LNCAP (cell line): ENCODE measurements at regions not wholly inside any gene's neighbourhood (a gene's known extent, or its start where the extent isn't known, plus 50 kb on each side); places are given as distances from the start of the nearest gene placed in this dataset.

Experiments
- CTCF ChIP-seq: fragments of 450-650 bp; IDR thresholded peaks from 2 replicates; pipeline ENCODE4 v1.5.1; 2017; ENCODE audit warnings: mild to moderate bottlenecking

- no peak for TF ChIP-seq CTCF
Observed at GRCh38 chr11:8765294-8765693, 82.7 kb downstream of the RPL27A start.

DNA sequence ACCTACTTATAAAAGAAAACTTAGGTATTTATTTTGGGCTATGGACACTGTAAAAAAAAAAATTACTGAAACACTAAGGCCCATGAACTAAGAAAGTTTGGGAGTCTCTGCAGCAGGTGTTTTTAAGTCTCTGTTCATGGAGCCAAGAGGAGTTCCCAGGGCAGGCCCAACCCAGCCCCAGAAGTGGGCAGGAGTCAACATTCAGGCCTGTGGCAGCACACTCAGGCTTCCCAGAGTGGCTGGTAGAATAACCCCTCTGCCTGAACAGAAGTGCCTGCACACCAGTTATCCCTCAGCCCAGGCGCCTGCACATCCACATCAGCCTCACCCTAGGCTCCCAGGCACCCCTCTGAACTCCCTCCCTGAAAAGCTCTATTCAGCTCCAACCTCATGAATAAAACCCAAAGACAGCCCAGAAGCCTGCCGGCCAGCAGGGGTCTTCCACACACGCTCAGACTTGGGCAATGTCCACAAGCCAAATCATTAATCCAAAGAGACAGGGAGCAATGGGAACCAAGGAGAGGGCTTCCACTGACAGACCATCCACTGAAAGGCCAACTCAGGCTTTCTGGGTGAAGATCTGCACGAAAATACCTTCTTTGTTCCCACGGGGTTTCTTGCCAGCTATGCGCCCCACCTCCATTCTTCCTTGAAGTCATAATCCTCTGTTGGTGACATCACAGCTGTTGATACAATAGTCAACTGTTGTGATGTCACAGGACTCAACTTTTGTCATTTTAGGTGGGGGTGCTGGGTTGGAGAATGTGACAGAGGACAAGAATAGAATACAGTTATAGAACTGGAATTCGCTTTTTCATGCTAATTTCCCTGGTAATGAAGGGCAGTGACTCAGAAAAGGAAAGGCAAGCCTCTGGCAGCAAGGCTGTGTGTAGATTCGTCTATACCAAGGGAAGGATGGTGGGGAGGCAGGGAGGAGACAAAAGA is 83.7 kb downstream of the RPL27A start:
- TF ChIP-seq CTCF, result no peak

DNA sequence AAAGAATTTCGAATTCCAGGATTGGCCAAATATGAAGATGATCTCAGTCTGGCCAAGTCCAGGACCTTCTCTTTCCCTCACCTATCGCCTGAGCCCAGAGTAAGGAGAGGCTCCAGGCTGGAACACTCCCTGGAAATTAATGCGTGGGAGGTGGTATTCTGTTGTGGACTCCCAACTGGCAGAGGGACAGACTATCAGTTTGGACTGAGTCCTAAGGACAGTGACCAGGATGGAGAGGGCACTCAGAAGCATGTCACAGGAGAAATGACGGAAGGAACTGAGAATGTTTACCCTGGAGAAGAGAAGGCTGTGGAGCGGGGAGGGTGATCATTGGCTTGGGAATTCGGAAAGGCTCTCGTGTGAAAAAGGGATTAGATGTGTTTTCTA is 84.4 kb downstream of the RPL27A start:
- no peak for TF ChIP-seq CTCF

- no peak for TF ChIP-seq CTCF
Observed at GRCh38 chr11:8767466-8768142, 85.0 kb downstream of the RPL27A start.

GRCh38 chr11:8768625-8769333 is 86.2 kb downstream of the RPL27A start:
- no peak for TF ChIP-seq CTCF

DNA sequence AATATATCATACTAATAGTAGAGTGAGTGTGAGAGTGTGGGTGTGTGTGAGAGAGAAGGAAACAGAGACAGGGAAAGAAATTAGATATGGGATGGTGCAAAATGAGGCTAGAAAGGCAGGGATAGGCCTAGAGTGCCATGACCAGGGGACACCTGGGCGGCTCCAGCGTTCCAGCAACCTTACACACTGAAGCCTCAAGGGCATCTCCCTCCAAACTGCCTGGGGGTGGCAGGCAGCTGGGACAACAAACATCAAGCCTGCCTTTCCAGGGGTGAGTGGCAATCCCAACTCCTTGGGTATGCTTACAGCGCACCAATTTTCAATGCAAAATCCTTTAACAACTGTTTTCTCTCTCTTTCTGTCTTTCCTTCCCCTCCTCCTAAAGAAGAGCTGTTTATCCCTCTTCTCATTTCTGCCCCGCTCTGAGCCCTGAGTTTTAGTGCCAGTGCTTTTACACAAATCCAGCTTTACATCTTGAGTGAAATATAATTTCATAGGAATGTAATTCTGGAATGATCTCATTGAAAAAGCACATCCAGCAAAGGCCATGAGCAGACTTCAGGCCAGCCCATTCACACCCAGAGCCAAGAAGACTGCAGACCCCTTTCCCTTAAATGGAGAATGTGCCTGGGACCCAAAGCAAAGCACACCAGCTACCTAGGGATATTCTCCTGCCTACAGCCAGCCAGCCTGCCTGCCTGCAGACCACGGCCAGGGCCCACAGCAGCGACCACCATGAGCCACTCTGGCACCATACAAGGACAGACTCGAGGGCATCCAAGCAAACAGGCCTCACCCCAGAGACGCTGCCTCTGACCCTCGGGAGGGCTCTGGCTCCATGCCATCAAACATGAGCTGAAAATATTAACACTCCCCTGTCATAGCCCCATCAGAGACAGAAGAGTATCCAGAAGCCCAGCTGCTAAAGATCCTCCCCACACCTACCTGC is 90.3 kb downstream of the RPL27A start:
- no peak for TF ChIP-seq CTCF
